GM12878 (cell line): ENCODE measurements at regions not wholly inside any gene's neighbourhood (a gene's known extent, or its start where the extent isn't known, plus 50 kb on each side); places are given as distances from the start of the nearest gene placed in this dataset.

Experiments
- ATAC-seq: fragments of 200-7000 bp; cut with Tn5 transposase; 3 replicates; pipeline ENCODE4 v1.9.1; 2020; ENCODE audit warnings: mild to moderate bottlenecking, moderate library complexity
- BruUV-seq: library from RNA; stranded (reverse); fragments of 400-500 nt; replicated peaks from 2 replicates; lab custom pipeline; 2021; lab: Mats Ljungman, UMichigan
- CTCF ChIA-PET: fragments of 300-600 bp; sonication (Branson Sonifier 250); formaldehyde crosslinking; extraction: SDS; loops from one replicate; lab custom pipeline; 2021; ENCODE audit warnings: inconsistent platforms; lab: Yijun Ruan, JAX
- POLR2A ChIA-PET: fragments of 350-600 bp; formaldehyde crosslinking; extraction: SDS; loops from one replicate; lab custom pipeline; 2021; ENCODE audit warnings: inconsistent platforms; lab: Charles Lee
- RAD21 ChIA-PET: fragments of 300-600 bp; sonication (Branson Sonifier 250); formaldehyde crosslinking; loops from one replicate; lab custom pipeline; 2023; ENCODE audit warnings: antibody characterized with exemption; ENCODE audit not compliant: unreplicated experiment; lab: Charles Lee
- SMC1A ChIA-PET: fragments of 300-600 bp; sonication (Branson Sonifier 250); formaldehyde crosslinking; loops from one replicate; lab custom pipeline; 2023; ENCODE audit not compliant: unreplicated experiment, uncharacterized antibody; lab: Charles Lee
- DNase-seq: peaks from one replicate; pipeline ENCODE4 v3.0.0-alpha.2; 2011; ENCODE audit warnings: low read depth, low spot score
- FAIRE-seq: peaks from 3 replicates; lab custom pipeline; 2011; peaks lifted over from hg19 to GRCh38; lab: Jason Lieb, UNC
- H2AFZ ChIP-seq: 2 replicates; pipeline ENCODE4 v1.6.0; 2011; ENCODE audit warnings: low read depth, low read length, control low read depth; ENCODE audit not compliant: control insufficient read depth
- H3K27ac ChIP-seq: 2 replicates; pipeline ENCODE4 v1.5.1; 2011; ENCODE audit warnings: control low read depth; ENCODE audit not compliant: control insufficient read depth, insufficient read depth
- H3K27me3 ChIP-seq, 2 experiments: replicated peaks in 1 of 2; 2 replicates each; pipeline versions ENCODE4 v1.6.0 to v1.6.1; 2011; ENCODE audit warnings: low read length in 1 of 2; ENCODE audit not compliant: control insufficient read depth in 2 of 2, insufficient read depth in 2 of 2
- H3K36me3 ChIP-seq, 2 experiments: 2 replicates each; pipeline ENCODE4 v1.5.1; 2011; ENCODE audit warnings: low read length in 1 of 2; ENCODE audit not compliant: control insufficient read depth in 2 of 2, insufficient read depth in 2 of 2
- H3K4me1 ChIP-seq: 2 replicates; pipeline ENCODE4 v1.6.1; 2011; ENCODE audit warnings: mild to moderate bottlenecking, low read length, moderate library complexity, mixed read lengths; ENCODE audit not compliant: control insufficient read depth, insufficient read depth
- H3K4me2 ChIP-seq: 2 replicates; pipeline ENCODE4 v1.6.0; 2011; ENCODE audit warnings: control low read depth; ENCODE audit not compliant: control insufficient read depth, insufficient read depth
- H3K4me3 ChIP-seq: fragments of 200-600 bp; sonication (generic); 2 replicates; pipeline ENCODE4 v1.5.1; 2016
- H3K79me2 ChIP-seq: 2 replicates; pipeline ENCODE4 v1.6.0; 2011; ENCODE audit warnings: low read length; ENCODE audit not compliant: control insufficient read depth, insufficient read depth
- H3K9ac ChIP-seq: 2 replicates; pipeline ENCODE4 v1.8.0; 2011; ENCODE audit warnings: low read length, control low read depth, mixed read lengths; ENCODE audit not compliant: control insufficient read depth, insufficient read depth
- H3K9me3 ChIP-seq: replicated peaks from 3 replicates; pipeline ENCODE4 v1.5.1; 2011; ENCODE audit warnings: mild to moderate bottlenecking, low read length; ENCODE audit not compliant: control insufficient read depth, insufficient read depth
- H4K20me1 ChIP-seq: 2 replicates; pipeline ENCODE4 v1.6.0; 2011; ENCODE audit not compliant: control insufficient read depth, insufficient read depth
- BACH1 ChIP-seq: fragments of 450-650 bp; IDR thresholded peaks from 2 replicates; pipeline ENCODE4 v1.6.1; 2017; ENCODE audit warnings: mild to moderate bottlenecking, borderline replicate concordance
- BMI1 ChIP-seq: fragments of 450-650 bp; IDR thresholded peaks from 2 replicates; pipeline ENCODE4 v1.6.1; 2016; ENCODE audit warnings: mild to moderate bottlenecking, moderate library complexity, borderline replicate concordance
- ETV6 ChIP-seq, 2 experiments: fragments of 450-650 bp in 1 of 2; IDR thresholded peaks in 1 of 2; conservative IDR thresholded peaks in 1 of 2; 2 replicates each; pipeline ENCODE4 v1.6.1; 2014; ENCODE audit warnings: antibody characterized with exemption in 1 of 2, borderline replicate concordance in 1 of 2, low read depth in 1 of 2, mild to moderate bottlenecking in 1 of 2, moderate library complexity in 1 of 2
- FOXK2 ChIP-seq: fragments of 450-650 bp; IDR thresholded peaks from 2 replicates; pipeline ENCODE4 v1.6.1; 2017; ENCODE audit warnings: mild to moderate bottlenecking, moderate library complexity
- HCFC1 ChIP-seq: fragments of 150-350 bp; IDR thresholded peaks from 2 replicates; pipeline ENCODE4 v1.6.1; 2014; ENCODE audit warnings: low read length
- PML ChIP-seq: IDR thresholded peaks from 2 replicates; pipeline ENCODE4 v1.6.1; 2012; ENCODE audit warnings: low read length, inconsistent platforms
- RAD21 ChIP-seq: IDR thresholded peaks from 2 replicates; pipeline ENCODE4 v1.6.1; 2011; ENCODE audit warnings: mild to moderate bottlenecking, low read depth, low read length, moderate library complexity; ENCODE audit not compliant: insufficient read depth
- RB1 ChIP-seq: fragments of 450-650 bp; formaldehyde crosslinking; IDR thresholded peaks from 2 replicates; pipeline ENCODE4 v1.6.1; 2017; ENCODE audit warnings: mild to moderate bottlenecking, borderline replicate concordance
- RBBP5 ChIP-seq: fragments of 200-600 bp; sonication (generic); conservative IDR thresholded peaks from 2 replicates; pipeline ENCODE4 v1.6.1; 2016
- SIN3A ChIP-seq: IDR thresholded peaks from 2 replicates; pipeline ENCODE4 v1.6.1; 2012; ENCODE audit warnings: low read depth, low read length, improper control_type of control experiment
- SREBF1 ChIP-seq: IDR thresholded peaks from 2 replicates; pipeline ENCODE4 v1.6.1; 2012; ENCODE audit warnings: mild to moderate bottlenecking, low read length
- TCF7 ChIP-seq: IDR thresholded peaks from 2 replicates; pipeline ENCODE4 v1.6.1; 2014; ENCODE audit warnings: antibody characterized with exemption, borderline replicate concordance
- YBX1 ChIP-seq: fragments of 450-650 bp; IDR thresholded peaks from 2 replicates; pipeline ENCODE4 v1.6.1; 2016; ENCODE audit warnings: antibody characterized with exemption
- ZNF217 ChIP-seq: fragments of 450-650 bp; IDR thresholded peaks from 2 replicates; pipeline ENCODE4 v1.6.1; 2017; ENCODE audit warnings: antibody characterized with exemption, mild to moderate bottlenecking
- ZNF384 ChIP-seq: IDR thresholded peaks from 2 replicates; pipeline ENCODE4 v1.6.1; 2012; ENCODE audit warnings: low read depth, mild to moderate bottlenecking, low read length, improper control_type of control experiment, borderline replicate concordance
- WGBS: methylation state at CpG from one replicate; pipeline ENCODE4 v1.1.6; 2016; ENCODE audit warnings: low lambda C conversion rate; ENCODE audit not compliant: insufficient replicate concordance, insufficient coverage; ENCODE audit errors: missing lambda C conversion rate; 5-methylcytosine and 5-hydroxymethylcytosine counted together
- in situ Hi-C: fragments of 300-500 bp; cut with MboI; formaldehyde crosslinking; loops from 9 replicates; pipeline ENCODE4 v1.14.3; 2018; ENCODE audit warnings: mixed read lengths
- intact Hi-C: fragments of 100-400 bp; cut with micrococcal nuclease; formaldehyde crosslinking; loops from one replicate; pipeline ENCODE4 v1.14.2; 2022; ENCODE audit not compliant: unreplicated experiment
- TF ChIP-seq, protein P1 (sequence below): IDR thresholded peaks from 2 replicates; pipeline ENCODE4 v1.6.1; 2011; ENCODE audit warnings: borderline replicate concordance, low read depth, mild to moderate bottlenecking, moderate library complexity, low read length; ENCODE audit not compliant: insufficient read depth, poor library complexity, severe bottlenecking
- TF ChIP-seq, protein P2 (sequence below): fragments of 450-650 bp; formaldehyde crosslinking; IDR thresholded peaks from 2 replicates; pipeline ENCODE4 v1.5.0; 2022; ENCODE audit warnings: mild to moderate bottlenecking, missing genetic modification characterization

DNA sequence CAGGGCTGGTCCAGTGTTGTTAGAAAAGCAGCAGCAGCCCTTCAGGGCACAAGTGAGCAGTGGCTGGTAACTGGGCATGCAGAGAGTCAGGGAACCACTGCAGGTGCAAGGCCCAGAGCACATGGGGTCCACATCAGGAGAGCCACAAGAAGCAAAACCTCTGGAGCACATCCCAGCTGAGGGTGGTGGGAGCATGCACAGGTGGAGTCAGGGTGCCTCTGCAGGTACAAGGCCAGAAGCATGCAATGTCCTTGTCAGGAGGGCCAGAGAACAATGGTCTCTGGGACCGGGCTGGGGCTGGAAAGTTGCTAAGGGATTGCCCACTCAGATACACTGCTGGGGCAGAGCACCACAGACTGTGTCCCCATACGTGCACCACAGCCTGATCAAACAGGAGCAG is 226.1 kb upstream of the UBE2E2 start:
- SMC1A ChIA-PET, result no interaction called here
- H3K79me2 ChIP-seq, result no peaks in the 10 kb centered on the region

More for the DNA sequence above, 226.1 kb upstream of the UBE2E2 start:
- TF ChIP-seq RBBP5 (no peak), FOXK2 (no peak), ZNF384 (no peak), YBX1 (no peak), SIN3A (no peak), ZNF217 (no peak), TCF7 (no peak), BACH1 (no peak), PML (no peak), RAD21 (no peak), SREBF1 (no peak), RB1 (no peak), BMI1 (no peak), HCFC1 (no peak), ETV6 (conservative IDR thresholded peaks at IDR 0.05 in 1 of 2, IDR thresholded peaks at IDR 0.05 in 1 of 2; ENCODE audit: borderline replicate concordance in 1 of 2, low read depth in 1 of 2) (no peak)
- TF ChIP-seq, protein P1, sequence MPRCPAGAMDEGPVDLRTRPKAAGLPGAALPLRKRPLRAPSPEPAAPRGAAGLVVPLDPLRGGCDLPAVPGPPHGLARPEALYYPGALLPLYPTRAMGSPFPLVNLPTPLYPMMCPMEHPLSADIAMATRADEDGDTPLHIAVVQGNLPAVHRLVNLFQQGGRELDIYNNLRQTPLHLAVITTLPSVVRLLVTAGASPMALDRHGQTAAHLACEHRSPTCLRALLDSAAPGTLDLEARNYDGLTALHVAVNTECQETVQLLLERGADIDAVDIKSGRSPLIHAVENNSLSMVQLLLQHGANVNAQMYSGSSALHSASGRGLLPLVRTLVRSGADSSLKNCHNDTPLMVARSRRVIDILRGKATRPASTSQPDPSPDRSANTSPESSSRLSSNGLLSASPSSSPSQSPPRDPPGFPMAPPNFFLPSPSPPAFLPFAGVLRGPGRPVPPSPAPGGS, result no peak
- TF ChIP-seq, protein P2, sequence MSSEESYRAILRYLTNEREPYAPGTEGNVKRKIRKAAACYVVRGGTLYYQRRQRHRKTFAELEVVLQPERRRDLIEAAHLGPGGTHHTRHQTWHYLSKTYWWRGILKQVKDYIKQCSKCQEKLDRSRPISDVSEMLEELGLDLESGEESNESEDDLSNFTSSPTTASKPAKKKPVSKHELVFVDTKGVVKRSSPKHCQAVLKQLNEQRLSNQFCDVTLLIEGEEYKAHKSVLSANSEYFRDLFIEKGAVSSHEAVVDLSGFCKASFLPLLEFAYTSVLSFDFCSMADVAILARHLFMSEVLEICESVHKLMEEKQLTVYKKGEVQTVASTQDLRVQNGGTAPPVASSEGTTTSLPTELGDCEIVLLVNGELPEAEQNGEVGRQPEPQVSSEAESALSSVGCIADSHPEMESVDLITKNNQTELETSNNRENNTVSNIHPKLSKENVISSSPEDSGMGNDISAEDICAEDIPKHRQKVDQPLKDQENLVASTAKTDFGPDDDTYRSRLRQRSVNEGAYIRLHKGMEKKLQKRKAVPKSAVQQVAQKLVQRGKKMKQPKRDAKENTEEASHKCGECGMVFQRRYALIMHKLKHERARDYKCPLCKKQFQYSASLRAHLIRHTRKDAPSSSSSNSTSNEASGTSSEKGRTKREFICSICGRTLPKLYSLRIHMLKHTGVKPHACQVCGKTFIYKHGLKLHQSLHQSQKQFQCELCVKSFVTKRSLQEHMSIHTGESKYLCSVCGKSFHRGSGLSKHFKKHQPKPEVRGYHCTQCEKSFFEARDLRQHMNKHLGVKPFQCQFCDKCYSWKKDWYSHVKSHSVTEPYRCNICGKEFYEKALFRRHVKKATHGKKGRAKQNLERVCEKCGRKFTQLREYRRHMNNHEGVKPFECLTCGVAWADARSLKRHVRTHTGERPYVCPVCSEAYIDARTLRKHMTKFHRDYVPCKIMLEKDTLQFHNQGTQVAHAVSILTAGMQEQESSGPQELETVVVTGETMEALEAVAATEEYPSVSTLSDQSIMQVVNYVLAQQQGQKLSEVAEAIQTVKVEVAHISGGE (CRISPR knock-in tag), result no peak
- TF ChIP-seq, all 136 proteins: peak for 0
- no peak for DNase-seq
- intact Hi-C loops (no loop called here), in situ Hi-C loops (no loop called here)
- WGBS, result 53% methylated on average over 2 of the region's 2 CpGs
- no TSS peak for BruUV-seq
- ChIA-PET RAD21 (no interaction called here), CTCF (no interaction called here), POLR2A (no interaction called here)
- Histone ChIP-seq H3K4me1 (no peaks in the 10 kb centered on the region), H4K20me1 (no peaks in the 10 kb centered on the region), H3K27me3 (no peaks in the 10 kb centered on the region), H3K9ac (no peak overlapping the region), H3K36me3 (no peaks in the 10 kb centered on the region), H3K4me2 (no peak overlapping the region), H2AFZ (no peak overlapping the region), H3K4me3 (no peak overlapping the region), H3K9me3 (no peaks in the 10 kb centered on the region), H3K27ac (no peak overlapping the region)
- ATAC-seq, result no peak
- FAIRE-seq, result no peak
